ENCODE measurements at regions not wholly inside any gene's neighbourhood (a gene's known extent, or its start where the extent isn't known, plus 50 kb on each side); places are given as distances from the start of the nearest gene placed in this dataset.

GRCh38 chr3:145522893-145523651, 637.9 kb downstream of the PLOD2 start:
- DNase-seq (ENCODE audit: extremely low spot score): no peak
- ChIA-PET CTCF (interaction anchor here (1.0 to 1.4 kb wide), 2 partner anchors 66 to 196 kb away, joined by 3 read pairs; no protein-coding TSS in a partner anchor), POLR2A (no interaction called here)
- no peak for TF ChIP-seq CTCF (IDR thresholded peaks at IDR 0.05; ENCODE audit: control extremely low read depth, extremely low read depth, low read depth, missing control alignments)

- CTCF ChIA-PET: no interaction called here
- no peak for DNase-seq (ENCODE audit: extremely low spot score)
- POLR2A ChIA-PET: no interaction called here
- TF ChIP-seq CTCF (IDR thresholded peaks at IDR 0.05; ENCODE audit: control extremely low read depth, extremely low read depth, low read depth, missing control alignments): no peak
These were observed 629.4 kb downstream of the PLOD2 start for GRCh38 chr3:145531548-145531947.

DNA sequence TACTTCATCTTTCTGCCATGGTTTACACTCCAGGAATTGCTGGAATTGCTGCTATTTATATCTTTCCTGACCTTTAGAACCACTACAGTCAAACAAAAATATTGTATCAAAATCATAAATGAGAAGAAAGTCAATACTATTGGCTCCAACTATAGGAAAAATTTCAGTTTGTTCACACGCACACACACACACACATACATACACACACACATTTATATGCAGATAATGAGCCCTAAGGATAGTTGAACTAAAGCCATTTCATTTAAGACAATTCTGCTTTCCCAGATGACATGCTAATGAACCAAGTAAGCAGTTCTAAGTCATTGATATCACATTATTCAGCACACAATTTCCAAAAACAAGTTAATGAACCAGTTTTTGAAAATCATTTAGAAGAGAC, 627.3 kb downstream of the PLOD2 start:
- CTCF ChIA-PET: no interaction called here
- no peak for DNase-seq (ENCODE audit: extremely low spot score)
- TF ChIP-seq CTCF (IDR thresholded peaks at IDR 0.05; ENCODE audit: control extremely low read depth, extremely low read depth, low read depth, missing control alignments): no peak
- POLR2A ChIA-PET: no interaction called here

DNA sequence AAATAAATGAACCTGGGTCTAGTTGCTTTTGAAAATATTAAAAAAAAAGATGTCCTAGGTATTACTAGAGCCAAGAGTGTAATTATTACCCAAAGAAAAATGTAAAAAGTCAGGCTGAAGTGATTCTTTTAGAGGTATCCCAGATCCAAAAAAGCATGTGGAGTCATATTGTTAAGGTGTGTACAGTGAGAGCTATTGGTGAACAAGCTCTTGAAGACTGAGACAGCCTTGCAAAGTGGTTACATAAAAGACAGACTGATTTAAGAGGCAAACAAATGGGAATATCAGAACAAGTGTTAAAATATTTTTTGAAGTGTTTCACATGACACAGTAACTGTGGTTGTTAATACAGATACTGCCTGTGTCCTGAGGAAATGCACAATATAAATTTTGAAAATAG, 624.5 kb downstream of the PLOD2 start:
- TF ChIP-seq CTCF (IDR thresholded peaks at IDR 0.05; ENCODE audit: control extremely low read depth, extremely low read depth, low read depth, missing control alignments): no peak
- CTCF ChIA-PET: no interaction called here
- DNase-seq (ENCODE audit: extremely low spot score): no peak
- POLR2A ChIA-PET: no interaction called here

- ChIA-PET CTCF (interaction anchor here (0.9 kb wide), 1 partner anchor 14 kb away, joined by 3 read pairs; no protein-coding TSS in a partner anchor), POLR2A (no interaction called here)
- no peak for DNase-seq (ENCODE audit: extremely low spot score)
- no peak for TF ChIP-seq CTCF (IDR thresholded peaks at IDR 0.05; ENCODE audit: control extremely low read depth, extremely low read depth, low read depth, missing control alignments)
These were observed 610.5 kb downstream of the PLOD2 start for GRCh38 chr3:145550522-145550921.

GRCh38 chr3:145557405-145557804, 603.6 kb downstream of the PLOD2 start:
- TF ChIP-seq CTCF (IDR thresholded peaks at IDR 0.05; ENCODE audit: control extremely low read depth, extremely low read depth, low read depth, missing control alignments): no peak
- CTCF ChIA-PET: no interaction called here
- POLR2A ChIA-PET: no interaction called here
- no peak for DNase-seq (ENCODE audit: extremely low spot score)

Measured in GM10248 (cell line).